IPS DF 6.9 (cell line): ENCODE measurements at regions not wholly inside any gene's neighbourhood (a gene's known extent, or its start where the extent isn't known, plus 50 kb on each side); places are given as distances from the start of the nearest gene placed in this dataset.

Source experiments
- DNase-seq: peaks from one replicate; pipeline ENCODE4 v3.0.0-alpha.2; 2013; ENCODE audit warnings: low read depth, low spot score
- H3K27ac ChIP-seq: one replicate; pipeline ENCODE4 v1.5.1; 2013; ENCODE audit warnings: low read length, control low read depth
- H3K27me3 ChIP-seq: 2 replicates; pipeline ENCODE4 v1.6.1; 2013; ENCODE audit warnings: mild to moderate bottlenecking, low read length; ENCODE audit not compliant: control insufficient read depth, insufficient read depth
- H3K36me3 ChIP-seq: 2 replicates; pipeline ENCODE4 v1.6.1; 2013; ENCODE audit warnings: low read length; ENCODE audit not compliant: control insufficient read depth, insufficient read depth
- H3K4me1 ChIP-seq: 2 replicates; pipeline ENCODE4 v1.6.1; 2013; ENCODE audit warnings: low read length; ENCODE audit not compliant: control insufficient read depth, insufficient read depth
- H3K4me3 ChIP-seq: 2 replicates; pipeline ENCODE4 v1.5.1; 2013; ENCODE audit warnings: mild to moderate bottlenecking, low read length
- H3K9me3 ChIP-seq: 2 replicates; pipeline ENCODE4 v1.6.1; 2013; ENCODE audit warnings: low read length, inconsistent platforms; ENCODE audit not compliant: control insufficient read depth, insufficient read depth
- WGBS: extraction: QIAGEN DNeasy Blood & Tissue Kit; methylation state at CpG from one replicate; pipeline ENCODE4 v1.1.7; 2013; ENCODE audit warnings: mixed read lengths, missing lambda C conversion rate; ENCODE audit not compliant: insufficient read length, insufficient coverage; 5-methylcytosine and 5-hydroxymethylcytosine counted together

GRCh38 chr20:22815603-22816315 is 219.4 kb upstream of the SSTR4 start:
- no peaks in the 10 kb centered on the region for H3K4me1 ChIP-seq
- DNase-seq: no peak
- H3K36me3 ChIP-seq: no peaks in the 10 kb centered on the region
- no peak overlapping the region for H3K4me3 ChIP-seq
- no peaks in the 10 kb centered on the region for H3K27me3 ChIP-seq
- H3K9me3 ChIP-seq: no peaks in the 10 kb centered on the region
- no peak overlapping the region for H3K27ac ChIP-seq
- no CpG with 5 or more reads among the region's 9 CpGs for WGBS

GRCh38 chr20:22818636-22819035 is 216.5 kb upstream of the SSTR4 start:
- no CpG with 5 or more reads among the region's 4 CpGs for WGBS
- no peaks in the 10 kb centered on the region for H3K9me3 ChIP-seq
- no peak overlapping the region for H3K27ac ChIP-seq
- no peak for DNase-seq
- H3K36me3 ChIP-seq: no peaks in the 10 kb centered on the region
- no peaks in the 10 kb centered on the region for H3K27me3 ChIP-seq
- H3K4me3 ChIP-seq: no peak overlapping the region
- no peaks in the 10 kb centered on the region for H3K4me1 ChIP-seq

GRCh38 chr20:22819112-22819511 is 216.0 kb upstream of the SSTR4 start:
- WGBS: no CpG with 5 or more reads among the region's 4 CpGs
- Histone ChIP-seq H3K4me1 (no peaks in the 10 kb centered on the region), H3K9me3 (no peaks in the 10 kb centered on the region), H3K27me3 (no peaks in the 10 kb centered on the region), H3K4me3 (no peak overlapping the region), H3K27ac (no peak overlapping the region), H3K36me3 (no peaks in the 10 kb centered on the region)
- DNase-seq: no peak

GRCh38 chr20:22819784-22820183 is 215.3 kb upstream of the SSTR4 start:
- H3K9me3 ChIP-seq: no peaks in the 10 kb centered on the region
- no peaks in the 10 kb centered on the region for H3K27me3 ChIP-seq
- H3K27ac ChIP-seq: no peak overlapping the region
- H3K36me3 ChIP-seq: no peaks in the 10 kb centered on the region
- H3K4me3 ChIP-seq: no peak overlapping the region
- H3K4me1 ChIP-seq: no peaks in the 10 kb centered on the region
- no peak for DNase-seq
- no CpG with 5 or more reads among the region's 2 CpGs for WGBS

- Histone ChIP-seq H3K4me1 (no peaks in the 10 kb centered on the region), H3K27me3 (no peaks in the 10 kb centered on the region), H3K36me3 (no peaks in the 10 kb centered on the region), H3K9me3 (no peaks in the 10 kb centered on the region), H3K4me3 (no peak overlapping the region), H3K27ac (no peak overlapping the region)
- no peak for DNase-seq
- no CpG with 5 or more reads among the region's 7 CpGs for WGBS
Observed at GRCh38 chr20:22821081-22821727, 213.9 kb upstream of the SSTR4 start.

- Histone ChIP-seq H3K9me3 (no peaks in the 10 kb centered on the region), H3K4me1 (no peaks in the 10 kb centered on the region), H3K4me3 (no peak overlapping the region), H3K27ac (no peak overlapping the region), H3K36me3 (no peaks in the 10 kb centered on the region), H3K27me3 (no peaks in the 10 kb centered on the region)
- no CpG with 5 or more reads among the region's 4 CpGs for WGBS
- DNase-seq: no peak
Observed at GRCh38 chr20:22821796-22822195, 213.3 kb upstream of the SSTR4 start.

- DNase-seq: no peak
- no peak overlapping the region for H3K27ac ChIP-seq
- no peaks in the 10 kb centered on the region for H3K36me3 ChIP-seq
- H3K4me3 ChIP-seq: no peak overlapping the region
- no peaks in the 10 kb centered on the region for H3K27me3 ChIP-seq
- H3K9me3 ChIP-seq: no peaks in the 10 kb centered on the region
- H3K4me1 ChIP-seq: no peaks in the 10 kb centered on the region
- no CpG with 5 or more reads among the region's 6 CpGs for WGBS
Observed at GRCh38 chr20:22823119-22823518, 212.0 kb upstream of the SSTR4 start.

- Histone ChIP-seq H3K27ac (no peak overlapping the region), H3K4me1 (no peaks in the 10 kb centered on the region), H3K9me3 (no peaks in the 10 kb centered on the region), H3K36me3 (no peaks in the 10 kb centered on the region), H3K27me3 (no peaks in the 10 kb centered on the region), H3K4me3 (no peak overlapping the region)
- WGBS: no CpG with 5 or more reads among the region's 3 CpGs
- DNase-seq: no peak
Observed at GRCh38 chr20:22824077-22824476, 211.0 kb upstream of the SSTR4 start.

- Histone ChIP-seq H3K4me1 (no peaks in the 10 kb centered on the region), H3K27me3 (no peaks in the 10 kb centered on the region), H3K27ac (no peak overlapping the region), H3K36me3 (no peaks in the 10 kb centered on the region), H3K4me3 (no peak overlapping the region), H3K9me3 (no peaks in the 10 kb centered on the region)
- no peak for DNase-seq
- WGBS: no CpG with 5 or more reads among the region's 3 CpGs
Observed at GRCh38 chr20:22825076-22825475, 210.0 kb upstream of the SSTR4 start.

- Histone ChIP-seq H3K27me3 (no peaks in the 10 kb centered on the region), H3K4me1 (no peaks in the 10 kb centered on the region), H3K36me3 (no peaks in the 10 kb centered on the region), H3K27ac (no peak overlapping the region), H3K4me3 (no peak overlapping the region), H3K9me3 (no peaks in the 10 kb centered on the region)
- whole genome bisulfite sequencing: no CpG with 5 or more reads among the region's 4 CpGs
- DNase-seq: no peak
Observed at GRCh38 chr20:22825546-22825945, 209.6 kb upstream of the SSTR4 start.
